MCF 10A (cell line): ENCODE measurements at regions not wholly inside any gene's neighbourhood (a gene's known extent, or its start where the extent isn't known, plus 50 kb on each side); places are given as distances from the start of the nearest gene placed in this dataset.

Experiments used
- BruUV-seq: library from RNA; stranded (reverse); fragments of 400-500 nt; replicated peaks from 2 replicates; lab custom pipeline; 2021; lab: Mats Ljungman, UMichigan
- CTCF ChIA-PET: fragments of 300-600 bp; sonication (Branson Sonifier 250); formaldehyde crosslinking; extraction: SDS; loops from one replicate; lab custom pipeline; 2021; ENCODE audit warnings: antibody characterized with exemption, inconsistent platforms; lab: Yijun Ruan, JAX
- POLR2A ChIA-PET: fragments of 300-600, 350-650 bp; sonication (Branson Sonifier 250); formaldehyde crosslinking; extraction: SDS; loops from one replicate; lab custom pipeline; 2020; ENCODE audit warnings: antibody characterized with exemption, inconsistent platforms; lab: Yijun Ruan, JAX
- DNase-seq: peaks from one replicate; pipeline ENCODE4 v3.0.0-alpha.2; 2018; ENCODE audit not compliant: unreplicated experiment
- H3K27ac Mint-ChIP-seq: one replicate; pipeline ENCODE4 v1.8.0; 2022; ENCODE audit warnings: mild to moderate bottlenecking, low read depth, mixed read lengths; ENCODE audit not compliant: unreplicated experiment
- H3K27me3 Mint-ChIP-seq: one replicate; pipeline ENCODE4 v1.8.0; 2022; ENCODE audit warnings: mixed read lengths; ENCODE audit not compliant: insufficient read depth, unreplicated experiment
- H3K36me3 Mint-ChIP-seq: one replicate; pipeline ENCODE4 v1.8.0; 2022; ENCODE audit warnings: mild to moderate bottlenecking, moderate library complexity, mixed read lengths; ENCODE audit not compliant: insufficient read depth, unreplicated experiment
- H3K4me1 Mint-ChIP-seq: one replicate; pipeline ENCODE4 v1.8.0; 2022; ENCODE audit warnings: mixed read lengths; ENCODE audit not compliant: insufficient read depth, unreplicated experiment
- H3K4me3 Mint-ChIP-seq: one replicate; pipeline ENCODE4 v1.8.0; 2022; ENCODE audit warnings: mild to moderate bottlenecking, moderate library complexity, mixed read lengths; ENCODE audit not compliant: unreplicated experiment
- H3K9me3 Mint-ChIP-seq: one replicate; pipeline ENCODE4 v1.8.0; 2022; ENCODE audit warnings: mixed read lengths; ENCODE audit not compliant: unreplicated experiment
- intact Hi-C: fragments of 100-400 bp; cut with micrococcal nuclease; formaldehyde crosslinking; loops from 2 replicates; pipeline ENCODE4 v1.14.1; 2022
- TF ChIP-seq, protein P1 (sequence below): fragments of 200-600 bp; IDR thresholded peaks from one replicate; pipeline ENCODE4 v1.8.0; 2022; ENCODE audit warnings: antibody characterized with exemption, mild to moderate bottlenecking; ENCODE audit not compliant: unreplicated experiment

DNA sequence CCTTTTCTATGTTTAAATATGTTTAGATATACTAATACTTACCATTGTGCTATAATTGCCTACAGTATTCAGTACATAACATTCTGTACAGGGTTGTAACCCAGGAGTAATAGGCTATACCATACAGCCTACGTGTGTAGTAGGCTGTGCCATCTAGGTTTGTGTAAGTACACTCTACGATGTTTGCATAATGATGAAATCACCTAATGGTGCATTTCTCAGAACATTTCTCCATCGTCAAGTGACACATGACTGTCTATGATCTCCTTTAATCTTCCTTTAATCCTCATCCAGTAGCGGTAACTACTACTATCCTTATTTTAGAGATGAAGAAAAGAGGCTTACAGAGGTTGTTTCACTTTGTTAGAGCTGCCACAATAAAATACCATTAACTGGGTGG is 369.2 kb downstream of the PLK2 start:
- intact Hi-C loops: loop anchor here (10.0 kb wide), 1 partner anchor 364 kb away; no protein-coding TSS in a partner anchor
- Mint-ChIP-seq H3K9me3 (no peaks in the 10 kb centered on the region), H3K4me1 (peaks cover 12% of the 10 kb centered on the region), H3K27me3 (no peaks in the 10 kb centered on the region), H3K4me3 (no peak overlapping the region), H3K27ac (no peak overlapping the region), H3K36me3 (no peaks in the 10 kb centered on the region)
- no TSS peak for BruUV-seq
- DNase-seq: peak; percentile 6
- ChIA-PET CTCF (no interaction called here), POLR2A (interaction anchor here (0.8 kb wide), 1 partner anchor 18 kb away, joined by 4 read pairs; no protein-coding TSS in a partner anchor)
- TF ChIP-seq, protein P1, sequence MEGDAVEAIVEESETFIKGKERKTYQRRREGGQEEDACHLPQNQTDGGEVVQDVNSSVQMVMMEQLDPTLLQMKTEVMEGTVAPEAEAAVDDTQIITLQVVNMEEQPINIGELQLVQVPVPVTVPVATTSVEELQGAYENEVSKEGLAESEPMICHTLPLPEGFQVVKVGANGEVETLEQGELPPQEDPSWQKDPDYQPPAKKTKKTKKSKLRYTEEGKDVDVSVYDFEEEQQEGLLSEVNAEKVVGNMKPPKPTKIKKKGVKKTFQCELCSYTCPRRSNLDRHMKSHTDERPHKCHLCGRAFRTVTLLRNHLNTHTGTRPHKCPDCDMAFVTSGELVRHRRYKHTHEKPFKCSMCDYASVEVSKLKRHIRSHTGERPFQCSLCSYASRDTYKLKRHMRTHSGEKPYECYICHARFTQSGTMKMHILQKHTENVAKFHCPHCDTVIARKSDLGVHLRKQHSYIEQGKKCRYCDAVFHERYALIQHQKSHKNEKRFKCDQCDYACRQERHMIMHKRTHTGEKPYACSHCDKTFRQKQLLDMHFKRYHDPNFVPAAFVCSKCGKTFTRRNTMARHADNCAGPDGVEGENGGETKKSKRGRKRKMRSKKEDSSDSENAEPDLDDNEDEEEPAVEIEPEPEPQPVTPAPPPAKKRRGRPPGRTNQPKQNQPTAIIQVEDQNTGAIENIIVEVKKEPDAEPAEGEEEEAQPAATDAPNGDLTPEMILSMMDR: no peak

DNA sequence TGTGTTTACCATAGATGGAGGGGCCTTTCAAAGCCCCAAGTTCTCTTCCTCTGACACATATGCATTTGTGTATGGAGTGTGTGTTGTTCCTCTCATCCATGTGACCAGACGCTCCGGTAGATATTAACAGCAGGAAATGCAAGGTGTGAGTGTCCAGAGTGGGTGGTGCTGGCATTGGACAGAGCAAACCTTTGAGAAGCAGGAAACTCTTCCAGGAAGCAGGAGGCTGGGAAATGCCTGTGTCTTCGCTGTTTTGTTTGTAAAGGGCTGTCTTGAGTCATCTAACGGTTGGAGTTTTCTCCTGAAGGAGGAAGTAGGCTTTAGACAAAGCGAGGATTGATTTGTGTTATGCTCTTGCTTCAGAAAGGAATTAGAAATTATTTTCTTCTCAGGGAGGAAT is 370.9 kb downstream of the PLK2 start:
- no TSS peak for BruUV-seq
- no peaks in the 10 kb centered on the region for H3K36me3 Mint-ChIP-seq

DNA sequence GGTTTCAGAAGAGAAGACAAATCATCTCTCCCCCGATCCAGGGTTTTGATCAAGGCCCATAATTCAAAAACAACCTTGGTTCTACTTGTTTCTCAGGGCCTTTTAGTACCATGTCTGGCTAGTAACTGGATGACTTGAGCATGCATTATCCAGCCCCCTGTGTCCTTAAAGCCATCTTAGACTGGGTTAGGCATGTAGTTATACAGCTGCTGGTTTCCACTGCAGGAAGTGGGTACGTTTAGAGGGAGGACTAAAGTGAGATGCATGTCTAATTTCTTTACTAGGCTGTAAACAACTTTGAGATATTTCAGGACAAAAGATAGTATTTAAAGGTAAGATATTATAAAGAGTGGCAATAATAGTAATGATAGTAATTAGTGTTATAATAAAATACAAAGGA is 372.0 kb downstream of the PLK2 start:
- ChIA-PET POLR2A (no interaction called here), CTCF (no interaction called here)
- DNase-seq: no peak
- TF ChIP-seq, protein P1: no peak
- H3K4me1 Mint-ChIP-seq: peaks cover 12% of the 10 kb centered on the region
- no peaks in the 10 kb centered on the region for H3K27me3 Mint-ChIP-seq
- H3K9me3 Mint-ChIP-seq: no peaks in the 10 kb centered on the region
- H3K27ac Mint-ChIP-seq: no peak overlapping the region
- no TSS peak for BruUV-seq
- H3K4me3 Mint-ChIP-seq: no peak overlapping the region
- no peaks in the 10 kb centered on the region for H3K36me3 Mint-ChIP-seq
- intact Hi-C loops: no loop called here

More for the DNA sequence above, 370.9 kb downstream of the PLK2 start:
- H3K9me3 Mint-ChIP-seq: no peaks in the 10 kb centered on the region
- ChIA-PET POLR2A (interaction anchor here (0.6 kb wide), 1 partner anchor 903 kb away, joined by 5 read pairs; no protein-coding TSS in a partner anchor), CTCF (no interaction called here)
- TF ChIP-seq, protein P1: no peak
- no peaks in the 10 kb centered on the region for H3K27me3 Mint-ChIP-seq
- no peak overlapping the region for H3K4me3 Mint-ChIP-seq
- intact Hi-C loops: no loop called here
- no peak overlapping the region for H3K27ac Mint-ChIP-seq
- peaks cover 15% of the 10 kb centered on the region for H3K4me1 Mint-ChIP-seq
- peak; percentile 23 for DNase-seq

DNA sequence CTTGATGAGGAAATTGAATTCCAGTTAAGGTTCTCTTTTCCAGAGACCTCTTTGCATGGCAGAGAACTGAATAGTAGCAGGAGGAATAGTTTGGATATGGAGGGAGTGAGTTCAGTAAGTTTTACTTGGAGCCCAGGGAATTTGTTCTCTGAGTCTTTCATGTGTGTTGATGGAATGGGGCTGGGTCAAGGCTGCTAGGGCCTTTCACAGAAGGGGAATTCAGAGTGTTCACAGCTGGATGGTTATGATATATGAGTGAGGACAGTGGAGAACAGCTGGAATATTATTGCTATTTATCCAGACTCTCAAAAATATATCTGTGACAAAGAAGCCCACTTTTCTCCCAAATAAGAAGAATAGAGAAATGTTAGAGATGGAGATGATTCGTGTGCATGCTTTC is 372.8 kb downstream of the PLK2 start:
- no peak overlapping the region for H3K4me3 Mint-ChIP-seq
- no peaks in the 10 kb centered on the region for H3K36me3 Mint-ChIP-seq
- no peaks in the 10 kb centered on the region for H3K9me3 Mint-ChIP-seq
- H3K4me1 Mint-ChIP-seq: peaks cover 9% of the 10 kb centered on the region
- TF ChIP-seq, protein P1: no peak
- H3K27ac Mint-ChIP-seq: no peak overlapping the region
- BruUV-seq: no TSS peak
- CTCF ChIA-PET: no interaction called here
- intact Hi-C loops: no loop called here
- POLR2A ChIA-PET: interaction anchor here (0.7 kb wide), 1 partner anchor 1504 kb away, joined by 4 read pairs; no protein-coding TSS in a partner anchor
- DNase-seq: no peak
- H3K27me3 Mint-ChIP-seq: no peaks in the 10 kb centered on the region
